MM.1S (cell line): ENCODE measurements at regions not wholly inside any gene's neighbourhood (a gene's known extent, or its start where the extent isn't known, plus 50 kb on each side); places are given as distances from the start of the nearest gene placed in this dataset.

Experiments used
- DNase-seq: peaks from one replicate; pipeline ENCODE4 v3.0.0-alpha.2; 2015
- H2AFZ ChIP-seq: fragments of 300-600 bp; sonication (generic); 2 replicates; pipeline ENCODE4 v1.6.0; 2016; ENCODE audit warnings: antibody characterized with exemption, low read length
- H3F3A ChIP-seq: fragments of 300-600 bp; sonication (generic); 2 replicates; pipeline ENCODE4 v1.6.1; 2016; ENCODE audit warnings: mild to moderate bottlenecking, antibody characterized with exemption, low read length, moderate library complexity, mixed read lengths; ENCODE audit not compliant: insufficient read depth
- H3K27ac ChIP-seq: fragments of 300-600 bp; sonication (generic); 2 replicates; pipeline ENCODE4 v1.5.1; 2016; ENCODE audit warnings: mild to moderate bottlenecking, low read length
- H3K27me3 ChIP-seq: fragments of 300-600 bp; sonication (generic); replicated peaks from 2 replicates; pipeline ENCODE4 v1.6.0; 2016; ENCODE audit warnings: low read length; ENCODE audit not compliant: insufficient read depth
- H3K36me3 ChIP-seq: fragments of 300-600 bp; sonication (generic); replicated peaks from 2 replicates; pipeline ENCODE4 v1.6.1; 2016; ENCODE audit warnings: mild to moderate bottlenecking, low read length, mixed read lengths; ENCODE audit not compliant: insufficient read depth
- H3K4me1 ChIP-seq: fragments of 300-600 bp; sonication (generic); 2 replicates; pipeline ENCODE4 v1.6.1; 2016; ENCODE audit warnings: low read length, mixed read lengths
- H3K4me2 ChIP-seq: fragments of 300-600 bp; sonication (generic); 2 replicates; pipeline ENCODE4 v1.6.0; 2016; ENCODE audit warnings: low read depth, low read length
- H3K4me3 ChIP-seq: fragments of 300-600 bp; sonication (generic); 2 replicates; pipeline ENCODE4 v1.5.1; 2016; ENCODE audit warnings: low read length, mixed read lengths
- H3K79me2 ChIP-seq: fragments of 300-600 bp; sonication (generic); 2 replicates; pipeline ENCODE4 v1.6.1; 2016; ENCODE audit warnings: mixed run types, low read length, mixed read lengths
- H3K9ac ChIP-seq: fragments of 300-600 bp; sonication (generic); 2 replicates; pipeline ENCODE4 v1.6.1; 2016; ENCODE audit warnings: low read length, mixed read lengths
- H3K9me2 ChIP-seq: fragments of 300-600 bp; sonication (generic); replicated peaks from 2 replicates; pipeline ENCODE4 v1.6.1; 2016; ENCODE audit warnings: mild to moderate bottlenecking, low read length, mixed read lengths; ENCODE audit not compliant: insufficient read depth
- H3K9me3 ChIP-seq: fragments of 300-600 bp; sonication (generic); replicated peaks from 2 replicates; pipeline ENCODE4 v1.6.1; 2016; ENCODE audit warnings: mild to moderate bottlenecking, low read length, mixed read lengths; ENCODE audit not compliant: insufficient read depth
- H4K20me1 ChIP-seq: fragments of 300-600 bp; sonication (generic); 2 replicates; pipeline ENCODE4 v1.6.1; 2016; ENCODE audit warnings: mild to moderate bottlenecking, low read length, moderate library complexity, mixed read lengths; ENCODE audit not compliant: insufficient read depth
- CTCF ChIP-seq: fragments of 300-600 bp; sonication (generic); IDR thresholded peaks from 2 replicates; pipeline ENCODE4 v1.5.1; 2016; ENCODE audit warnings: antibody characterized with exemption, low read length, mixed read lengths
- EZH2 ChIP-seq: fragments of 300-600 bp; sonication (generic); optimal IDR thresholded peaks from 2 replicates; pipeline ENCODE3; 2017; ENCODE audit warnings: low read depth, mild to moderate bottlenecking, antibody characterized with exemption, low read length, mixed read lengths
- EZH2phosphoT487 ChIP-seq: fragments of 300-600 bp; sonication (generic); IDR thresholded peaks from 2 replicates; pipeline ENCODE4 v1.6.1; 2018; ENCODE audit warnings: antibody characterized with exemption, low read length

GRCh38 chr3:22568285-22568684 lies 634.8 kb upstream of the UBE2E2 start:
- TF ChIP-seq EZH2, result no peak
- TF ChIP-seq CTCF, result no peak
- no peak for TF ChIP-seq EZH2phosphoT487
- Histone ChIP-seq H3K36me3 (no peaks in the 10 kb centered on the region), H4K20me1 (no peaks in the 10 kb centered on the region), H2AFZ (no peak overlapping the region), H3K4me1 (no peaks in the 10 kb centered on the region), H3F3A (no peaks in the 10 kb centered on the region), H3K9me3 (no peaks in the 10 kb centered on the region), H3K4me3 (no peak overlapping the region), H3K9ac (no peak overlapping the region), H3K4me2 (no peak overlapping the region), H3K27me3 (no peaks in the 10 kb centered on the region), H3K9me2 (no peaks in the 10 kb centered on the region), H3K79me2 (no peaks in the 10 kb centered on the region), H3K27ac (no peak overlapping the region)
- no peak for DNase-seq

- Histone ChIP-seq H3K4me3 (no peak overlapping the region), H3K9me3 (no peaks in the 10 kb centered on the region), H3F3A (no peaks in the 10 kb centered on the region), H3K36me3 (no peaks in the 10 kb centered on the region), H3K27me3 (no peaks in the 10 kb centered on the region), H3K27ac (no peak overlapping the region), H3K9ac (no peak overlapping the region), H3K4me1 (no peaks in the 10 kb centered on the region), H3K79me2 (no peaks in the 10 kb centered on the region), H2AFZ (no peak overlapping the region), H3K9me2 (no peaks in the 10 kb centered on the region), H3K4me2 (no peak overlapping the region), H4K20me1 (no peaks in the 10 kb centered on the region)
- no peak for DNase-seq
- TF ChIP-seq CTCF (no peak), EZH2phosphoT487 (no peak), EZH2 (no peak)
Observed at GRCh38 chr3:22569570-22569969, 633.6 kb upstream of the UBE2E2 start.

GRCh38 chr3:22581007-22581406 lies 622.1 kb upstream of the UBE2E2 start:
- no peak for DNase-seq
- Histone ChIP-seq H3F3A (no peaks in the 10 kb centered on the region), H3K4me2 (no peak overlapping the region), H2AFZ (no peak overlapping the region), H3K9me2 (no peaks in the 10 kb centered on the region), H3K27ac (no peak overlapping the region), H4K20me1 (no peaks in the 10 kb centered on the region), H3K79me2 (no peaks in the 10 kb centered on the region), H3K9ac (no peak overlapping the region), H3K4me1 (no peaks in the 10 kb centered on the region), H3K36me3 (no peaks in the 10 kb centered on the region), H3K4me3 (no peak overlapping the region), H3K27me3 (no peaks in the 10 kb centered on the region), H3K9me3 (no peaks in the 10 kb centered on the region)
- no peak for TF ChIP-seq CTCF
- no peak for TF ChIP-seq EZH2
- TF ChIP-seq EZH2phosphoT487, result no peak

GRCh38 chr3:22582266-22582665 lies 620.9 kb upstream of the UBE2E2 start:
- no peaks in the 10 kb centered on the region for H4K20me1 ChIP-seq
- H3K27me3 ChIP-seq, result no peaks in the 10 kb centered on the region
- H3K4me1 ChIP-seq, result no peaks in the 10 kb centered on the region
- H3F3A ChIP-seq, result no peaks in the 10 kb centered on the region
- H3K4me2 ChIP-seq, result no peak overlapping the region
- H3K27ac ChIP-seq, result no peak overlapping the region
- no peaks in the 10 kb centered on the region for H3K9me2 ChIP-seq
- H3K9ac ChIP-seq, result no peak overlapping the region
- H3K36me3 ChIP-seq, result no peaks in the 10 kb centered on the region
- H3K9me3 ChIP-seq, result no peaks in the 10 kb centered on the region
- TF ChIP-seq EZH2phosphoT487, result no peak
- TF ChIP-seq EZH2, result no peak
- no peak for TF ChIP-seq CTCF
- no peak overlapping the region for H3K4me3 ChIP-seq
- no peak for DNase-seq
- no peak overlapping the region for H2AFZ ChIP-seq
- H3K79me2 ChIP-seq, result no peaks in the 10 kb centered on the region
